NCI-H748 treated with DMSO at 0.1 percent for 48 hours (cell line): ENCODE measurements at regions not wholly inside any gene's neighbourhood (a gene's known extent, or its start where the extent isn't known, plus 50 kb on each side); places are given as distances from the start of the nearest gene placed in this dataset.
"Not testable (repeated sequence)": the region's sequence is repeated elsewhere in the genome, so short reads cannot be mapped to it uniquely, and the experiment has no call there.

Experiments
- DNase-seq: peaks from one replicate; lab custom pipeline; 2025; lab: John Stamatoyannopoulos, UW

DNA sequence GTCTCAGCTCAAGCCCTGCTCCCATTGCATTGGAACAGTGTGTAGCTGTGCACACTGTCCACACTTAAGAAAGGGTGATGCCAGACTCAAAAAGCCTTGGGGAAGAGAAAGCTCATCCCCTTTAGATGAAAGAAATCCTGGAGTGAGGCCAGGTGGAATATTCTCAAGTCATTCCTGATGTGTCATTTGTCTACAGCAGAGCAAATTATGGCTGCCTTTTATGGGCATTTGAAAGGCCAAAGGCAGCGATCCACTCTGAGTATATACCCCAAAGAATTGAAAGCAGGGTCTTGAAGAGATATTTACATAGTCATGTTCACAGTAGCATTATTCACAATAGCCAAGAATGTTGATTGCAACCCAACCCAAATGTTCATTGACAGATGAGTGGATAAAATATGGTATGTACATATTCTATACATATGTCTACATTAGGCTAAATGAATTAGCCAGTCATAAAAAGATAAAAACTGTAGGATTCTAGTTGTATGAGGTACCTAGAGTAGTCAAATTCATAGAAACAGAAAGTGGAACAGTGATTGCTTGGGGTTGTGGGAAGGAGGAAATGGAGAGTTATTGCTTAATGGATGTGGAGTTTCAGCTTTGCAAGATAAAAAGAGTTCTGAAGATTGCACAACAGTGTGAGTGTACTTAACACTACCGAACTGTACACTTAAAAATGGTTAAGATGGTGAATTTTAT is 214.9 kb downstream of the KCNRG start:
- DNase-seq: no peak

DNA sequence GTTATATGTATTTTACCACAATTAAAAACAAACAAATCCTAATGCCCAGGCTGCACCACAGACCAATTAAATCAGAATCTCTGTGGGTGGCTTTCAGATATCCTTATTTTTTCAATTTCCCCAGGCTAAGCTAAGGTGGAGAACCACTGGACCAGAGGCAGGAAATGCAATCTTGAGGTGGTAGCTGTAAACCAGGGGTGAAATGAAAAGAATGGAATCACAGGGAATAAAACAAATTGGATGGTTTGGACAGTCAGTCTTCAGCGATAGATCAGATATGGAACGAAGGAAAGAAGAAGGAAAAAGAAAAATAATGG is 215.4 kb downstream of the KCNRG start:
- DNase-seq: no peak

DNA sequence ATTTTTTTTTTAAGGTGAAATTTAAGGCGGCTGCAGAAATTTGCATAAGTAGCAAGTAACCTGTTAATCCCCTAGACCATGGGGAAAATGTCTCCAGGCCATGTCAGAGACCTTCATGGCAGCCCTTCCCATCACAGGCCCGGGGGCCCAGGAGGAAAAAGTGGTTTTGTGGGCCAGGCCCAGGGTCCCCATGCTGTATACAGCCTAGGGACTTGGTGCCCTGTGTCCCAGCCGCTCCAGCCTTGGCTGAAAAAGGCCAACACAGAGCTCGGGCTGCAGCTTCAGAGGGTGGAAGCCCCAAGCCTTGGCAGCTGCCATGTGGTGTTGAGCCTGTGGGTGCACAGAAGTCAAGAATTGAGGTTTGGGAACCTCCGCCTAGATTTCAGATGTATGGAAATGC is 218.3 kb downstream of the KCNRG start:
- not testable (repeated sequence) for DNase-seq

DNA sequence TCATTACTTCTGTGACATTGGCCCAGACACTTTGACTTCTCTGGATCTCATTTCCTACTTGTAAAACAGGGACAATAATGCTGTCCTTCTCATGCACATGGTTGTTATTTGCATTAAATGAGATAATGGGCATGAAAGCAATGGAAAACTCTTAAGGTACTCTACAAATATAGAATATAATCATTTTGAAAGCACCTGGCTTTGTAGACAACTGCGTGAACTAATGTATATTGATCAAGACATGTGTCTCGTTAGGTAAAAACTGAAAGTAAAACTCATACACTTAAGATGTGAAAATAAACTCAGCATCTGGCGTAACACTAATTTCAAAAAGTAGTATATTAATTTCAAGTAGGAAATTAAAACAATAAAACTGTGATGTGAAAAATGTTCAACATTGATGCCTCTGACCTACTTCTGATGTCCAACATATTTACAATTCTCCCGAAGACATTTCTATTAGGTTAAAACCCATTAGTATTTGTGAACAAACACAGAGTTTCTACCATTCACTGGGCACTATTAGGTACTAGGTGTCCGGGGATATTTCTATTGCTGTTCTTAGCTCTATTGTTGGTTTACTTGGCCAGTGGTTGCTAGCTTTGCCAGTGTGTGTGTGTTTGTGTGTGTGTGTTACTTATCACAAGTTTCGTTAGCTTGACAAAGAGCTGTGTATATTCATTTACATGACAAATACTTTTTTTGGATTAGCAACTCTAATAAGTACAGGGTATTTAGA is 220.5 kb downstream of the KCNRG start:
- no peak for DNase-seq

DNA sequence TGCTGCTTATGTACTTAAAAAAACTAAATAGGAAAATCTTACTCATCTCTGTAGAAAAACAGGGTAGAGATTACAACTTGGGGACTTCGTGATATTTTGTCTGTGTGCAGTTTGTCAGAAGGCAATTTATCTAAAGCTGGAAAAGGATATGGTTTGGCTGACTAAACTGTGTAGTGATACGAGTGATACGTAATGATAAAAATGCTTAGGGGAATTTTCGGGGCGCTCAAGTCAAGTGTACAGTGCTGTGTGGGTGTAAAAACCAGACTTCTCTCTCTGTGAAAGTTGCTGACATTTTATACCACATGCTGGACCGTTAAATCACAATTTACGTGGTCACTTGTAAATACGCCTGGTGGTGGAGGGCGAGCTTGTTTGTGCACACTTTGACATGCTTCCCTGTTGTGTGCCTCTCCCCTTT is 221.7 kb downstream of the KCNRG start:
- DNase-seq: no peak

DNA sequence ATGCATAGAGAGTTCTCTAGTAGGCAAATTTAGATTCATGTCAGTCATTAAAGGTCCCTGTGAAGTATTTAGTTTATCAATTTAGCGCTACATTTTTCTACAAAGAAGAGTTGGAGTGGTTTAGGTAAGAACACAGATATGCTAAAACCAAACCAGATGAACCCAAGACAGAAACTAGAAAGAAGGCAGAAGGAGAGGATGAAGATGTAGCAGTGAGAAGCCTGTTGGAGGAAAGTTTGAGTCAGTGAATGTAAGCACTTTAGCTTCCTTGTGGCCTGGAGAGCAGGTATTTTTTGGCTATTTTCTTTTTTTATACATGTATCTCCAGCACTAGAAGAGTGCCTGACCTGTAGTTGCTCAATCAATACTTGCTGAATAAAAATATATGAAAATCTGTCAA is 223.7 kb downstream of the KCNRG start:
- DNase-seq: no peak

DNA sequence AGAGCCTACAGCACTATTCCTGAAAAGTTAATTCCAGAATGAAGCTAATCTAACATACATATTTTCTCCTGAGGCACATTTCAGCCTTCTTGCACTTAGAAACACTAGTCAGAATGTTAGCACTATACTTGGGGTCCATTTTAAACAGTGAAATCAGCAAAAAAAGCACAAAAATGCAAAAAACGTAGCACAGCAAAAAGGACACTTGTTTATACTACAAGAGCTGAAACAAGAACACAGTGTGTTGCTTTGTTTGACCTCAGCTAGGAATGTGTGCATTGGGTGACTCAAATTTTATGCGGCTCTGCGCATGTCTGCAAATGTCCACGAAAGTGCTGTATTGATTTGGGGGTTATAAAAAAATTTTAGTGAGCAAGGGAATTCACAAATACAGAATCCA is 226.2 kb downstream of the KCNRG start:
- DNase-seq: no peak

DNA sequence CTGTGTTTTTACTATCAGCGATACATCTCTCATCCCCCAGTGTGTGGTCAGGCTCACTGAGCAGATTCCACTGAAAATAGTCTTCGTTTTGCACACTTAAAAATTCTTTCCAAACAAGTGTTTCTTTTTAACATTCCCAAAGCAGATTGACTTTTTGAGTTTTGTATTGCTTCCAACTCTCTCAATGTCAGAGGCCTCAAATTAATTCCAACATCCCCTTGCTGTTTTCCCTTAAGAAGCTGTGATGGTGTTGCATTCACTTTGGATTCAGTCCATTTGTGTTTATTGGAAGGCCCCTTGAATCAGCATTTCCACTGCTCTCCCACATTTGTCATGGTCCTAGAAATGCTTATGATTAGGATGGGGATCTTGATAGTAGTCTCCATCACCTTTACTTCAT is 228.7 kb downstream of the KCNRG start:
- DNase-seq: no peak

DNA sequence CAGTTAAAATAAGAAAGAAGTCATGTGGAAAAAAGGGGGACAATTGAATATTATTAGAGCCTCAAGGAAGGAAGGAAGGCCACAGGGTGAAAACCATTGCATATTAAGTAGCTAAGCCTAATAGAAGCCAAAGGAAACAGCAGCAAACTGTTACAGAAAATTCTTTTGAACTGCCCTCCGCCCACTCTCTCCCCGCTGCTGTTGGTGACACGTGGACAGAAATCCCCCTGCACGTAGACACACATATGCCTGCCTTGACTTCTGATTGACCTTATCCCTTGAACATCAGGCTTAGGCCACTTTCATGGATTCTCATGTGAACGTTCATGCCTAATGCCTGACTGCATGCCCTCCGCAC is 229.1 kb downstream of the KCNRG start:
- DNase-seq: no peak

DNA sequence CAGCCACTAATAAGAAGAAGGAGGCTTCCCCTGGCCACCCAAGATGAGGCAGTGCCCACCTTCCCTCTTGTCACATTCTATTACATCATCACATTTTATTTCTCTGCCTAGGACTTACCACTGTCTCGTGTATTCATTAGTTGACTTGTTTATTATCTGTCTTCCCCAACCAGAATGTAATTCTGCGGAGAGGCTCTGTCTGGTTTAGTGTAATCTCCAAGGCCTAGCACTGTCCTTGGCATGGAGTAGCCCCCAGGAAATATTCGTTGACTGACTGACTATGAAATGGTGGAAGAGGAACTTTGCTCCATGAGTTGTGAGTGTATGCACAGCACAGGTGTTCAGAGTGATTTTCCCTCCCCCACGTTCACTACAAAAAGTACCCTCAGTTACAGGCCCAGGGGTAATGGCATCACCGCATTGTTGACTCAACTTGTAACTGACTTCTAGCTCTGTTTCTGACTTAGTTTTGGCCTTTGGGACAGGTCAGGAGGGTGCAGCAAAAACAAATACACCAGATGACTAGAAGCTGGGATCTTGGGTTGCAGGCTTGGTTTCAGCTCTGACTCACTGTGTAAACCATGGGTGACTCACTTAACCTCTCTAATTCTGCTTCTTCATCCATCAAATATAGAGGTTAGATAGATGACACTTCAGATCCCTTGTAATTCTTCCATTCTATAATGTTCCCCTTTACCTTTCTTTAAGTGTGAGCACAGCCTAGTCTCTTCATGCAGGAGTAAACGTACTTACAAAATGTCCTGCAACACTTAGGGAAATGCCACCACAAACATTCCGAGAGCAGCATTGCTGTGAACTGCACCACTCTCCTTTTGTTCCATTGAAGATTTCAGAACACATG is 229.7 kb downstream of the KCNRG start:
- DNase-seq: no peak

DNA sequence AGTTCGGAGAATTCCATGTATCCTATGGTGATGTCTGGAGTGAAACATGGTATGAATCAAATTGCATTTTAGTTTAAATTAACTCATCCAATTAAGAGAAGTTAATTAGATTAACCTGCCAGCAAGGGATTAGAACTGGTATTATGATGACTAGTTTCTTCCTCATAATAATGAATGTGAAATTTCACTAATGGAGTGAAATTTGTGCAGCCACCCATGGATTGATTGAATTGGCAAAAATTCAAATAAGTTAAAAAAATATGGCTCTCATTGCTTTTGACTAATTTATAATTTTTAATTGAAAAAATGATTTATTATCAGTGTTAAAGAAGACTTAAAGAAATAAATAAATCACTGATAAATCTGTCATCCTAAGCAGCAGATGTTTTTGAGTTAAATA is 232.0 kb downstream of the KCNRG start:
- DNase-seq: no peak

DNA sequence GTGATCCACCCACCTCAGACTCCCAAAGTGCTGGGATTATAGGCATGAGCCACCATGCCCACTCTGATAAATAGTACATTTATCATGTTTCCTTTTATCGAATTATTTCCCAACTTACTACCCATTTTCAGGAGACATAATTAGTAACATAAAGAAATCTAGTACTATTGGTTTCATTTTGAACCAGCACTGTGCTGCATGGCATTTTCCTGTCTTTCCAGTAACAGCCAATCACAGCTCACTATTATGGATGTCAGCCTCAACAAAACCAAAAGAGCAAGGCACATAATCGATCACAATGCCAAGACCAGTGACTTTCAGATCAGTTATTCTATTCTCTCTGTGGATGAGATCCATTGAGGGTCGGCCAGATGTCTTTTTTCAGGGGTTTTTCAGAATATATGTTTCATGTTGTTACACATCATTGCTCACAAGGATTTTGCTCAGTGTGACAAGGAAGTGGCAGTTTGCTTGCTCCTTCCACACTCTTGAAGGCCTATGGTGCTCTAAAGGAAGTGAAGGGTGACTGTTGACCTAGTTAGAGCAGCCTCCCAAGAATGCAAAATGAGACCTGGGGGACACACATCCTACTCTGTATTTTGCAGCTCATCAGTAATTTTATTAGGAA is 233.4 kb downstream of the KCNRG start:
- DNase-seq: no peak

DNA sequence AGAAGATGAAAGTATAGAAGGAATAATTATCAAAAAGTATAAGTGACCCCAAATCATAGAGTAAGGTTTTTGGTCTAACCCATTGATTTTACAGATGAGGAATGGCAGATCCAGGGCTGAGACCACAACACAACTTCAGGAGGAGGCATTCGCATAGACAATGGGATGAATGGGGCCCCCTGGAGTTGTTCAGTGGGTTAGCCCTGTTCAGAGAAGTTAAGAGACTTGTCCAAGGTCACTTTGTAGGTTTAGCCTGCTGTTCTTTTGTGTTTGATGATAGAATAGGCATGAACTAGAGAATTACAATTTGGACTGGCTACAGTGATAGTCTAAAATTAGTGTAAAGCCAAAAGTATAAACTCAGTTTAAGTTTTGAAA is 233.9 kb downstream of the KCNRG start:
- DNase-seq: no peak

DNA sequence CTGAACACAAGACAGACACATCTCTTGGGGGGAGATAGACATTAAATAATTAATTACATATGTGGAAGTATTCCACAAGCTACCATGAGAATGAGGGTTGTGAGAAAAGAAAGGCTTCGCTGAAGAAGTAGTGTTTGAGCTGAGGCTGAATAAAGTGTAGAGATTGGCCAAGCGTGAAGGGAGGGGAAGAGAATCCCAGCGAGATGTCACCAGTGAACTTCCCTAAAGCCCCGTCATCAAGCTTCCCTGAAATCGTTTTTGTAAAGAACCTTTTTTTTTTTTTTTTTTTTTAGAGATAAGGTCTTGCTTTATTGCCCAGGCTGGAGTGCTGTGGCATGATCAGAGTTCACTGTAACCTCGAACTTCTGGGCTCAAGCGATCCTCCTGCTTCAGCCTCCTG is 235.2 kb downstream of the KCNRG start:
- DNase-seq: no peak

DNA sequence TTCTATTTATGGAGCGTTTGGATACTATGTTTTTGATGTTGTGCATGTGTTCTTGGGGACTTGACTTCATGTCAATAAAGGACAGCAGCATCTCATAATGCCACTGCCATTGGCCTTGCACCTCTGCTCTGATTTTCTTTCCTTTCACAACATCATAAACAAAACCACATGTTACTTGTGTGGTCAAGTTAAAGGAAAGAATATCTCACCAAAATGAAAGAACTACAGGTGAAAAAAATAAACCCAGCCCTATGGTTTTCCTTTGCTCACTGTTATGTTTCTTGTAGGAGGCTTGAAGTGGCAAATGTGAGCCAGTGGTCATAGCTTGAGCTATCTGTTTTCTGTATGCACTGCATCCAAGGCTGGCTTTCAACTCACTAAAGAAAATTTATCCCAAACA is 240.4 kb downstream of the KCNRG start:
- DNase-seq: no peak

DNA sequence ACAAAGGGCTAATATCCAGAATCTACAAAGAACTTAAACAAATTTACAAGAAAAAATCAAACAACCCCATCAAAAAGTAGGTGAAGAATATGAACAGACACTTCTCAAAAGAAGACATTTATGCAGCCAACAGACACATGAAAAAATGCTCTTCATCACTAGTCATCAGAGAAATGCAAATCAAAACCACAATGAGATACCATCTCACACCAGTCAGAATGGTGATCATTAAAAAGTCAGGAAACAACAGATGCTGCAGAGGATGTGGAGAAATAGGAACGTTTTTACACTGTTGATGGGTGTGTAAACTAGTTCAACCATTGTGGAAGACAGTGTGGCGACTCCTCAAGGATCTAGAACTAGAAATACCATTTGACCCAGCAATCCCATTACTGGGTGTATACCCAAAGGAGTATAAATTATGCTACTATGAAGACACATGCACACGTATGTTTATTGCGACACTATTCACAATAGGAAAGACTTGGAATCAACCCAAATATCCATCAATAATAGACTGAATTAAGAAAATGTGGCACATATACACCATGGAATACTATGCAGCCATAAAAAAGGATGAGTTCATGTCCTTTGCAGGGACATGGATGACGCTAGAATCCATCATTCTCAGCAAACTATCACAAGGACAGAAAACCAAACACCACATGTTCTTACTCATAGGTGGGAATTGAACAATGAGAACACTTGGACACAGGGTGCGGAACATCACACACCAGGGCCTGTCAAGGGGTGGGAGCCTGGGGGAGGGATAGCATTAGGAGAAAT is 241.5 kb downstream of the KCNRG start:
- DNase-seq: not testable (repeated sequence)

DNA sequence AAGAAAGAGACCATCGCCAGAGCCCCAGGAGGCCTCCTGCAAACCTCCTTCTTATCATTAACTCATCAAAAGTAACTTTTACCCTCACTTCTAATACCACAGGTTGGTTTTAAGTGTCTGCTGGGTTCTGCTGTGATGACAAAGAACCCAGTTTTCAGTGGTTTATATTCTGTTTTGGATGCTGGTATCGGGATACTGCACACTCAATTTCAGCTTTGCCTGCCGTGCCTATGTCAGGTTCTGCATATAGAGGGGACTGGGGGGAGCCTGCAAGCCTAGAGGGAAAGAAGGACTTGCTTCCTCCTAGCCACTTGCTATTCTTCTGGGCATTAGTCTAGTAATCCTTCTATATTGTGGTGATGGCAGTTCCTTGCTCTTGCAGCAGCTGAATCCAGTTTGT is 242.4 kb downstream of the KCNRG start:
- DNase-seq: no peak

DNA sequence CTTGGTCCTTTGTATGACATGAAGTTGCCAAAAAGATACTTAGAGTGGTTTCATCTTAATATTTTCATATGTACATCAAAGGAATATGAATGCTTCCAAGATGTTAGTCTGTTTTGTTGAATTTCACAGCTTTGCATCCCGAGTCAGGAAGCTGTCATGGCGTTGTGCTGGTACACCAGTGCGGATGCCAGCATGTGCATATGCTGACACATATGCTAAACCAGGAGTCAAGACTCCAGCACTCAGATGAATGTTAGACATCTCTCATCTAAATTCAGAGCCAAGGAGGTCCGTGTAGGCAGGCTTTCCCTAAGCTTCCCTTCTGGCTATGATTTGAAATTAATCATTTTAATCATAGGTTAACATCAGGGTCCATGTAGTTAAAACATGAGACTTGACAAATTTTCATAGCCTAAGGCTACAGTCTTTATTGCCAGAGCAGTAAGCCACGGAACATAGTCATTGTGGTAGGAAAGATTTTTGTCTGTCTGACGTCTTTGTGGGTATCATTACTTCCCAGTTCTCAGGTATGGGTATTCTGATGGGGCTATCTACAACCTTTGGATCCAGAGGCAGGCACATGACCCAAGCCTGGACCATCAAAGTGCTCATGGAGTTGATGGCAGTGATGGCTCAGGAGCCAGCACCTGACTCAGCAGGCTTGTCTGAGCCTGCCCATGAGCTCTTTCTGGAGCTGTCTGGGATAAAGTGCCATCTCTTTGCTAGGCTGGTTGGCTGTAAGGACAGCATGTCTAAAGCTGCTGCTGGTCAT is 246.1 kb downstream of the KCNRG start:
- no peak for DNase-seq

DNA sequence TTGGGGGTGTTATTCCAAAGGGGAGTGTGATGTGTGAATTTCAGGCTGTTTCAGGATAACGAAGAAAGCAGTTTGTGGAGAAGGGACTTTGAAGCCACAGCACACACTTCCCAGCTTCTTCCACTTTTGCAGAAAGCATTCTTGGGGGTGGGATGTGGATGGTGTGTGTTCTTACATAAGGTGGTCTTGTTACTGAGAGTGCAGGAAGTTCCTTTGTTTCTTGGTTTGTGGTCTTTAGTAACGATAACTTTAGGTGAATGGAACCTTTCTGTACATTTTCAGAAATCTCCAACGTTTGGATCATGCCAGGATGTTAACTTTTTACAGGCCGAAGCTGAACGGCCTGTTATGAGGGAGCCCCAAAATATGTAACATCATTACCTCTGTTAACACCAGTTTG is 251.8 kb downstream of the KCNRG start:
- DNase-seq: no peak

DNA sequence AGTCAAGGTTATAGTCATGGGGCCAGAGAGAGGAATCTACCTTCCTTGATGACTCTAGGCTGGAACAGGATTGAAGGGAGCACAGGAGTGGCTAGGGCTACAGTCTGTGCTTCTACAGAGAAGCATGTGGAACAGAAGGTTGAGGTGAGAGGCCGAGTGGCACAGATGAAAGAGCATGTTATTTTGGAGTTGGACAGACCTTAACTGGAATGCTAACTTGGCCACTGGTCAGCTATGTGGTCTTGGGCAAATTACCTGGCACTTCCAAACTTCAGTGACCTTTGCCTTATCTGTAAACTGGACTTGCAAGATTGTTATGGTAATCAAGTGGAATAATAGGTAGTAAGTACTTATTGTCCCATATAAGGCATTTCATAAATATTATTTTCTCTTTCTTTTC is 252.7 kb downstream of the KCNRG start:
- DNase-seq: no peak

DNA sequence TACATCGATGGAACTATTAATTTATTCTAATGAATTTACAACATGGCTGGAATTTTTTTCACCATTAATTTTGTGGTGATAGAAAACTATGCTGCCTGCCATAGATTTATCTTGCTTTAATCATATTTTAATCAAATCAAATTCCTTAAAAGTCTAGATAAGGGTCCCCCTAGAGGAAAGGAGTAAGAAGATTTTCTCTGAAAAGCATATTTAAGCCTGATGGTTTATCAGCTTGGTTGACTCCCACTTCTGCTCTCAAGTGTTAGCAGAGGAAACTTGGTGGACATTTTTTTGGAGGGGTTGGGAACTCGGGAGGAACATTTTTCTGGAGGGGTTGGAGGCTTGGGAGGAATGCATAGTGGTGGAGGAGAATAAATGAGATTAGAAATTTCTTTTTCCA is 253.3 kb downstream of the KCNRG start:
- no peak for DNase-seq
